Ammon's horn (tissue), 1 donor: ENCODE measurements at regions not wholly inside any gene's neighbourhood (a gene's known extent, or its start where the extent isn't known, plus 50 kb on each side); places are given as distances from the start of the nearest gene placed in this dataset.
"Not testable (repeated sequence)": the region's sequence is repeated elsewhere in the genome, so short reads cannot be mapped to it uniquely, and the experiment has no call there.

ENCODE experiments used
- DNase-seq: peaks from one replicate; pipeline ENCODE4 v3.0.0-alpha.2; 2016; ENCODE audit warnings: low spot score

DNA sequence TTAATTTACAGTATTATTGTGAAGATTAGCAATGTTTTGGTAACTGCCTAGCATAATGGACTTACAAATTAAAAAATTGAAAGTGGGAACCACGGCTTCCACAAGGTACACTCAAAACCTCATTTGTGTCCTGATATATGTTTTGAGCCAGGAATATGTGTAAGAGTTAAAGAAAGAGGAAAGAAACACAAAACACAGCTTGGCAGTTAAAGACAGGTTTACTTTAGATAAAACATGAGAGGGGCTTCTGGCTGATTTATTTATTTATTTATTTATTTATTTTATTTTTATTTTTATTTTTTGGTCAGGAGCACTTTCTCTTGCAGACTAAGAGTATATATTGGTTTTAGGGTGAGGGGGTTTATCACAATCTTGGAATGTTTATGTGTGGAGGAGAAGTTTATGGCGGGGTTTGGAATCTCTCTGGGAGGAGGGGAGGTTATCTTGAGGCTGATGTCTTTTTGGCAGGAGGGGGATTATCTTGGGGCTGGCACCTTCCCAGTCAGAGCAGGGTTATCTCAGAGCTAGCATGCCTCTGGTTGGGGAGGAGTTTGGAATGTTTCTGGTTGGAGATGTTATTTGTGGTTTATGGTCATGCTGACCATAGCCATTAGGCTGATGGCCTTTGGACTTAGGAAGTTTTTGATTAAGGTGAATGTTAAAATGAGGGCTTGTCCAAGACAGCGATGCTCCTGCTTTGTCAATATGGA, 436.7 kb downstream of the DAD1 start:
- no peak for DNase-seq

DNA sequence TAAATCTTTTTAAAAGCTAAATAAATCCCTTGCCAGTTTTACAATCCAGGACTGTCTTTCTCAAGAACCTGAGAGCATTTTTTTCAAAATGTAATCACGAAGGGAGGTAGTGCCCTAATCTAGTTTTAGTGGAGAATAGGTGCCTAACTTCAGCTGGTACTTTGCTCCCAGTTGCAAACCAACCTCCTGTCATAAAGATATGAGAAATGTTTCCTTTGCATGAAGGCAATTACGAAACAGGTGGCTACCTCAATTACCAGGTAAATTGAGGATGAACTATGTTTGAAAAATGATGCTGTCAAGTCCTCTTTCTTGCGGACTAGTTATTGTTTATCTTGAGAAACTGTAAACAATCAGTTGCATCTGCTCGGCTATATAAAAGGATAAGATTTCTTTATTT, 437.9 kb downstream of the DAD1 start:
- no peak for DNase-seq

DNA sequence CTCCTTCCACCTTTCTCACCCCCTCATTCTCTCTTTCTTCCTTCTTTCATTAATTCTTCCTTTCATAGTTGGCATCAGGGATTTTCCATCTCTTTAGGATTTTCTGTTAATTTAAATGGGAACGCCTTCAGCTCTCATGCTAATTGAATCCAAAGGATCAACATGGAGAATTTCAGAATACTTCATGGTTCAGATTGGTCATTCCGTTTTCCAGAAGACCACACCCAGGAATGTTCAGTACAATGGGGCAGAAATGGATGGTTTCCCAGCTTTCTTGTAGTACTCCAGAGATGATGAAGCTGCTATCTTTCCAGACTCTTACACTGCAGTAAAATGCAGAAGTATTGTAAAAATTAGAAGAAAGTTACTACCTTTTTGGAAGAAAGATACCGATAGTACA, 440.0 kb downstream of the DAD1 start:
- no peak for DNase-seq

DNA sequence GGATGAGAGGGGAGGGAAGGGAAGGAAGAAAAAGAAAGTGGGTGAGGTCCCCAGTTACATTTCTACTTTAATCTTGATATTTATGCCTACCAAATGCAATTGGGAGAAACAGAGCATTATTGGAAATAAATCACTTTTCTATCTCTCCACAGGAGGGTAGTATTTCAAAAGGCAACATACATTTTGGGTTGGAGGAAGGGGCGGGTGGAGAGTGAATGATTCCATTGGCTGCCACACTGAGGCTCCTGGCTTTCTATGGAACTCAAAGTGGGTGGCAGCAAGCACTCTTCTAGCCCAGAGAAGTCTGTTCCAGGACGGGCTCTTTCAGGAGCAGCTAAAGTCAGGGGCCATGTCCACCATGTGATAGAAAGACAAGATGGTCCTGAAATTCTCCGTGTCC, 441.3 kb downstream of the DAD1 start:
- DNase-seq = no peak

DNA sequence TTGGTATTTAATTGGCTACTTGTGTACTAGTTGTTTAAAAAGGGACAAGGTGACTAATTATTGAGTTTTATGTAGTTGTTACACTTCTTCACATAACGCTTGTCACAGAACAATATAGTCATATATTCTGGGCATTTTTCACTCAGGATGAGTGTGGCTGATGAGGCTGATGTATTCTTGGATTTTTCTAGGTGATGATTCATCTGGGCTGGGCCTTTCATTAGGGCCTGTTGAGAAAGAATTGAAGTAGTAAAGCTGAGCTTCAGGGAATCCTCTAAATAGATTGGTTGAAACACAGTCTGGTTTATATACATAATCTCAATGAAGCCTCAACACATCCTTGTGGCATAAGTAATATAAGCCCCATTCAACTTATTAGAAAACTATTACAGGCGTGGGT, 445.7 kb downstream of the DAD1 start:
- DNase-seq = no peak

DNA sequence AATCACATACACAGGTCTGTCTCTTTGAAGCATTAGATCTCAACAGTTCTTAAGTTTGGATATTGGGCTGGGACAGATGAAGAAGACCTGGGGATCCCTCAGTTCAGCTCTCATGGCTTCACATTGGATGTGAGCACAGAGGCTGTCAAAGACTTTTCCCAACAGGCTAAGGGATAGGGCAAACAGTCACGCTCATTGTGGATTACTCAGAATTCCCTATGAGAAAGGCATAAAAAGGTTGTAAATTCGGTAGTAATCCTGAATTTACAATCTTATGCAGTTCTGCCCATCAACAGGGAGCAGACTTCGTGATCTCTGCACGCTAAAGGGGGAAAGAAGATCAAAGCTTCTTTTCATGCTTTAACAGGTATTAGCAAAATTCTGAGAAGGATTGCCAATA, 448.4 kb downstream of the DAD1 start:
- no peak for DNase-seq

DNA sequence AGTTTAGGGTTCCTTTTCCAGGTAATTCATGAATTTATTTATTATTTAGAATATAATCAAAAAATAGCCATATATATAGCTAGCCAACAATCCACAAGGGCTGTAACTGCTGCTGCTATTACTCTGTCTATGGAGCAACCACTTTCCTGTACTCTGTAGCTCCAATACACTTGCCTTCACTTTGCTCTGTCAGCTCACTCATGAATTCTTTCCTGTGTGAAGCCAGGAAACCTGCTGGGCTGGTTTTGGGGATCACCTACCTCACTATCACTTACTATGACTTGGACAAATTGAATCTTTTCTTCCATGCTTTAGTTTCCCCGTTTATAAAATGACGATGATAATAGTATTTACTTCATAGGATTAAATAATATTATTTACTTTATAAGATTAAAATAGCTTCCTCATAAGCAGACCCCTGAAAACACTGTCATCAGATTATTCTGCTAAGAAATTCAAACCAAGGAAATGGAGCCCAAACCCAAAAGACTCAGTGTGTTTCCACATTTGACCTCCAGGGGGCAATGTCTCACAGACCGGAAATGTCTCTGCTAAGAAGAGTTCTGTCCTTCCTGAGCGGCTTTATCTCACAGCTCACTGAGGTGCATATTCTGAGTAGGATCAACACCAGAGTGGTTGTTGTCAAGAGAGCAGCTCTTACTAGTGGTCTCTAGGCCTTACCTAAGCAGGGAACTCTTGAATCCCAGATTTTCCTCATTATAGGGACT, 457.1 kb downstream of the DAD1 start:
- DNase-seq = no peak

DNA sequence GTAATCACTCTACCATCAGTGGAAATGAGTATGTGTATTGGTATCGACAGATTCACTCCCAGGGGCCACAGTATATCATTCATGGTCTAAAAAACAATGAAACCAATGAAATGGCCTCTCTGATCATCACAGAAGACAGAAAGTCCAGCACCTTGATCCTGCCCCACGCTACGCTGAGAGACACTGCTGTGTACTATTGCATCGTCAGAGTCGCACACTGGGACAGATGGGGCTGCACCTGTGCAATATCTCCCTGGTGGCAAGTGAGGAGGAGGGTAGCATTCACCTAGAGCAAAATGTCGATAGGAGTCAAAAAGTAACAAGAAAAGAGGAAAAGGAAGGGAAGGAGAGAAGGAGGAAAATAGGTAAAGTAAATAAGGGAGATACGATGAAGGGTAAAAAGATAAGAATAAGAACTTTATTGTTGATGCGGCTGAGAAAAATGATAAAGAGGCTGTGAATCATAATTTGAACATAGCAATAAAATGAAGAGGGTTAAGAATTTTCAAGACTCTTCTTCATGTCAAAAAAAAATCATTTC, 450.5 kb upstream of the OR4E1 start:
- no peak for DNase-seq

DNA sequence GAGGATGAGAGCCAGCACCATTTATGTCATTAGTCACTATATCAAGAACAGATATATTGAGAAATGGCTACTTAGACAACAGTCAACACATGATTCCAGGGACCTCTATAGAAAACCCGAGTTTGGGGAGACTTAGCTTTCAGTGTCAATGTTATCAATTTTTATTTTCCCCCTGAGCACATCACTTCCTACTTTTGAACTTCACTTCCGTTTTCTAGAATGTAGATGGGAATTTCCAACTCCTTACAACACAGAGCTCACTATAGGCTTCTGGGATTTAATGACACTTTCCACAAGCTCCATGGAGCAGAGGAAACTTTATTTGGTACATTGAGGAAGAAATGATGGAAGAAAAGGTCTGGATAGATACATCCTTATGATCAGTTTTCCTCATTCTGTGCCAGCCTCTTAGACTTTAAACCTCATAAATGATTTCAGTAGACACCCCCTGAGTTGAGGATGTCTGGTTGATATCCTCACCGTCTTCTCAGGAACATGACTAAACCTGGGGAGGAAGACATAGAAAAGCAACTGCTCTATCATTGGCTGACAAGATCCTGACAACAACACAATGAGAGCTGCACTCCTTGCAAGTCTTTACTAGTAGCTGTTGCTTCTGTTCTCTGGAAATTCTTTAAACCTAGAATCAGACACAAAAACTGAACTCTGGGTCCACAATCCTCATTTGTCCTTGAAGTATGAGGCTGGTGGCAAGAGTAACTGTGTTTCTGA, 449.4 kb upstream of the OR4E1 start:
- DNase-seq = no peak

DNA sequence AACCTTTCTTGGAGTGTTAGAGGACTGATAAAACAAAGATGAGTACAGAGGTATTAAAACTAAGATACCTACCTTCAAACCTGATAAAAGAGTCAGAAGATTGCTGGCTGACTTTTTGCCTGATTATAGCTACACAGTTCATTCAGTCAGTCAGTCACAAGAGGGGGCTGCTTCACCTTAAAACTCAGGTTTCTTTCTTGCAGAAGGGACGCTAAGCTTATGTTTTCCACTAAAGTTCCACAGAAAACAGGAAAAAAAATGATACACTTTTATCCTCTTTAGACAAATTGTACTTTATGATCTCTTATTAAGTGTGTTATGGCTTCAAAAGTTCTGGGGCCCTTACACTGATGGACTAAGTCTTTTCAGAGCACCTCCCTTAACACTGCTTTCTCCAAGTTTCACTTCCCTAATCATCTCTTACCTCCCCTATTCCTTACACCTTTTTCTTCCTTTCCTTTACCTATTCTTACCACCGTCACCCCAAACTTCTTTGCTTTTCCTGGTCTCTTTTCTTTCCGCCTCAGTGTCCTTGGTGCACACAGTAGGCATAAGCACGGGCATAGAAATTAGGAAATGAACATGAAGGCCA, 448.7 kb upstream of the OR4E1 start:
- DNase-seq = no peak

DNA sequence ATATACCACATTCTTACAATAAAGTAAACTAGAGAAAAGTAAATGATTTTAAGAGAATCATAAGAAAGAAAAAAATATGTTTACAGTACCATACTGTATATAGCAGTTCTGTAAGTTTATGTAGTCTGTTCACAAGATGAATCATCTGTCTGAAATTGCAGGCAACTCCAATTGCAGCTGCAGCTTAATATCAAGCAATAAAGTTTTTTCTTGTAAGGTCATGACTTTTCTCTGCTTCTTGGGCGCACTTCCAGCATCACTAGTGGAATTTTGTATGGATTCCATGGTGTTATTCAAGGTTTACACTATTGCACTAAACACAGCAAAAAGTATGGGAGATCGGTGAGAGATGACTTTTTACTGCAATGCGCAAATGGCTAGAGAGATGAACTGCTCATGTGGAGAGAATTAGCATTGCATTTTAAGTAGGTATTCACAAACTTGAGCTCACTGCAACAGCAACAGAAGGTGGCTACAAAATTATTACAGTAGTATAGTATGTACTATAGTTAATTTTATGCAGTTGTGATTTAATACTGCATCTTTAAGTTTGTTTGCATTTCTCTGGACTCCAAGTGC, 445.4 kb upstream of the OR4E1 start:
- no peak for DNase-seq

DNA sequence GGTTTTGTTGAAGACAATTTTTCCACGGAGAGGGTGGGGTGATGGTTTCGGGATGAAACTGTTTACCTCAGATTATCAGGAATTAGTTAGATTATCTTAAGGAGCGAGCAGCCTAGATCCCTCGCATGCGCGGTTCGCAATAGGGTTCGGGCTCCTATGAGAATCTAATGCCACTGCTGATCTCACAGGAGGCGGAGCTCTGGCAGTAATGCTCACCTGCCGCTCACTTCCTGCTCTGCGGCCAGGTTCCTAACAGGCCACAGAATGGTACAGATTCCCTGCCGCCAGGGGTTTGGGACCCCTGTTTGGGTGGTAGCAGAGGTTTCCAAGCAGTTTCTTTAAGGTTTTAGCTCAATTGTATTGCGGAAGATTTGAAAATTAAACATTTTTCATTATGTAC, 439.8 kb upstream of the OR4E1 start:
- no peak for DNase-seq

DNA sequence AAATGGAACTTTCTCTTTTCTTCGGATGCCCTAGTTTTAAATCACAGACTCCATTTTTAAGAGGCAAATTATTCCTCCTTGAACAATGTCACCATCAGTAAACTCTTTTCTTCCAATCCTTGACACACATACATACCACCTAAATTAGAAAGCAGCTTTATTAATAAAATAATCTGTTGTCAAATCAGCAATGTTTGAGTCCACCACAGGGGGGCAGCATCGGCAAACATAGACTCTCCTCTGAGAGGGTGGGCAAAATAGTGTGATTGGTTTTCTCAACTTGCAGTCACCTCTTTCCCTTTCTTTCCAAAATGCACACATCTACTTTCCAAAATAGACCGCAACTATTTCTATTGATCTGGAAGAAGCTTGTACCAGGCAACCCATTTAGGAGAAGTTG, 438.4 kb upstream of the OR4E1 start:
- no peak for DNase-seq

DNA sequence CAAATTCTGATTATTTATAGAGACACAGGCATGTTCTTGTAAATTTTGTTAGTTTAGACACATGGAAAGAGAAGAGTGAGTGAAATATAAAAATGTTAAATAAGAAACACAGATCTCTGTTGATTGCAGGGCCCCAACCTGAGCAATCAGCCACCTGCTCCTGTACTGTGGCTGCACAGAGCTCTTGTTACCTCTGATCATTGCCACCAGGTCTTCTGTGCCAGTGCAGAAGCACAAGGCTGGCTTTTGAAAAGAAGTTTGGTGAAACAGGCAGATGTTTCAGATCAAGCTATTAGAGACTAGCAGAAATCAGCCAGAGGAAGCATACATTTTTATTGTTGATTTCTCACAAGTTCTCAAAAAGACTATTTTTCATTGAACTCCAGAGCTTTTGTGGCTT, 434.1 kb upstream of the OR4E1 start:
- DNase-seq = no peak

DNA sequence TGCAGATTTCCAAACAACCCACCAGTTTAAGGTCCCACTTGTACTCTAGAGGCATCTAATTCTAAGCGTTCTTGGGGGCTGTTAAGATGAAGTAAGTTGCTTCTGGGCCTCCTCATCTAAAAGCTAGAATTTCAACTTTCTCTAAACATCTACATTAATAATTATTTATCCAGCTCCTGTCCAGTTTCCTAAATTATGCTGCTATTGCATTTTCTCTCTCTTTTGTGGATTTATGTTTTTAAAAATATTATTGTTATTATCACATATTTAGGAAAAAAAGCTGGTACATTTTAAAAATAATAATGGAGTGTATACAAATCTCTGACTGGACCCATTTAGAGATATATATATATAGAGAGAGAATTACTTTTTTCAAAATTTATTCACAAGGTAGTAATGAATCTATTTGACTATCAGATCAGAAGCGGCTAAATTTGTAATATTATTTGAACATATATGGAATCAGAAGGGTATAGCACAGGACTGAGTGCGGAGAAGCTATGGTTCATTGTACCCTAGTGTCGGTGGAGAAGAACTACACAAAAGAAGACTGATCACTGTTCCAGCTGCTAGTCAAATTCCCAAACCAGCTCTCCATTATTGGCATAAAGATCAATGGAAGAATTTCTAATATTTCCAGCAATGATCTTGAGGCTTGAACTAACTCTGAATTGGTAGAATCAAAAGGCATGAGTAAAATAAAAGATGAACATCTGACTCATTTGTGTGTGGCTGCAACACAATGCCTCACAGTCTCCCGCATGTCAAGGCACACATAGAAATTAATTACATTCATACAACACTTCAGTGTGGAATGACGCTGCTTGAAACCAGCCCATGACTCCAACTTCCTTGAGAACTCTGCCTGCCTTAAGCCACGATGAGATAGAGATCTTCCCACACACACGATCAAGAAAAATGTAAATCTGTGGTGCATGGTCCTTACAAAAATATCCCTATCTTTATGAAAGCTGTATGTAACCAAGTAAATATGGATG, 433.4 kb upstream of the OR4E1 start:
- DNase-seq = no peak

DNA sequence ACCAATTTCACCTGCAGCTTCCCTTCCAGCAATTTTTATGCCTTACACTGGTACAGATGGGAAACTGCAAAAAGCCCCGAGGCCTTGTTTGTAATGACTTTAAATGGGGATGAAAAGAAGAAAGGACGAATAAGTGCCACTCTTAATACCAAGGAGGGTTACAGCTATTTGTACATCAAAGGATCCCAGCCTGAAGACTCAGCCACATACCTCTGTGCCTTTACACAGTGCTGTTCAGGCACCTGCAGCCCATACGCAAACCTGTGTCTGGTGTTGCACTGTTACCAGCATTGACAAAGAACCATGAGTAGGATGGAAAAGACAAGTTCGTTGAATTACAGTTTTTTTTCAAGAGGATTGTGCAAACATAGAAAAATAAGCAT, 432.0 kb upstream of the OR4E1 start:
- DNase-seq = no peak

DNA sequence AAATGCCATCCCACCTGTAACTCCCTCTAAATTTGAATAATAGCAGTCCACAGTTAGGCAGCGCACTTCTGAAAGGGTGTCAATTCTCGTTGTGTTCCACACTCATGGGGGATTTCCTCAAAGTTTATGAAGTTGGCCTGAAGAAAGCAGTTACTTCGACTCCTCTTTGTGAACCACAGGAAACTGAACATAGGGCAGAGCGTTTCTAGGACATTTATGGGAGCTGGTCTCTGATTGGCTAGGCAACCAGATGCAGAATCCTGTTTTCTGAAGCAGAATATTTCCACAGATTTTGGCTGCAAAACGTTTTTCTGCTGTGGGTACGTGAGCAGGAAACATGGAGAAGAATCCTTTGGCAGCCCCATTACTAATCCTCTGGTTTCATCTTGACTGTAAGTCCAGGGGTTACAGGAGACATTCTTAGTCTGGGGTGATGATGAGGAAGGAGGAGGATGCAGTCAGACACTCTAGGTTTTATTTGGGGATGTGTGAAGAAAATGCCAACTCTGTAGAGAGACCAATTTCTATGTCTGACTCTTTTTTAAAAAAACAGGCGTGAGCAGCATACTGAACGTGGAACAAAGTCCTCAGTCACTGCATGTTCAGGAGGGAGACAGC, 431.5 kb upstream of the OR4E1 start:
- DNase-seq = no peak

DNA sequence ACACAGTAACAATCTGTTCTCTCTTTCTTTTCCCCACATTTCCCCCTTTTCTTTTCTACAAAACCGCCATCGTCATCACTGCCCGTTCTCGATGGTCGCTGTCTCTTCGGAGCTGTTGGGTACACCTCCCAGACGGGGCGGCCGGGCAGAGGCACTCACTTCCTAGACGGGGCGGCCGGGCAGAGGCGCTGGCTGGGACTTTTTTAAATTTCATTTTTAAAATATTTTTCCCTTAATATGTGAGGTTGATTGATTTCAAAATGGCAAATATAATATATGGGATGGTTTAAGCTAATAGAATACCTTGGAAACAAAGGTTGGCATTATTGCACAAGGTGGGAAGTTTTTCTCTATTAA, 427.1 kb upstream of the OR4E1 start:
- not testable (repeated sequence) for DNase-seq

DNA sequence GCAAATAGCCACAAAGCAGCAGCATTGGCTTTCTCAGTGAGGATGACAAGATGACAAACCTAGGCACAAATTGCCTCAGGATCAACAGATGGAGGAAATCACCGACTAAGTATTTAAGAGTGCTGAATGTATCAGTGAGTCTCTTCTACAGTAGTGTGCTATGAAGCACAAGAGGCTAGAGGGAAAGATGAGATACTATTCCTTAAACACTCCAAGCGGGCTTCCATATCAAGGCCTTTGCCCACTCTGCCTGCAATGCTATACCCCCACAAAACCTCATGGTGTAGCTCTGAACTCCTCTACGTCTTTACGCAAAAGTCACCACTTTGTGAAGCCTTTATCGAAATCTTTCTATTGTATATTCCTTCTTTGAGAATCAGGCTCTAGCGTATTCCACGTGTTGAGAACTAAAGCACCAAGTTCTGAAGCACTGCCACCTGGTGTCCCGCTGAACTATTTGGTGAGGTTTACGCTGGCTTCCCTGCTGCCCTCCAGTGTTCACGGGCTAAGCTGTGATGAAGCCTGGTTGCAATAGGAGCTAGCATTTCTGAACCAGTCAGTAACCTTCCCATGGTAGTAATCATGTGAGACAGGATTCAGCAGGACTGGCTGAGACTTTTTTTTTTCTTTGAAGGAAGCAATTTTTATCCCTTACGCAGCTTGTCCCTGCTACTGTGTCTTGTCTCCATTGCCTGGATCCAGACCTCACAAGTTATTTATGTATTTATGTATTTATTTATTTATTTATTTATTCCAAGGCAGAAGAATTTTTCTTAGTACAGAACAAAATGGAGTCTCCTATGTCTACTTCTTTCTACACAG, 426.5 kb upstream of the OR4E1 start:
- DNase-seq = peak; percentile 65

DNA sequence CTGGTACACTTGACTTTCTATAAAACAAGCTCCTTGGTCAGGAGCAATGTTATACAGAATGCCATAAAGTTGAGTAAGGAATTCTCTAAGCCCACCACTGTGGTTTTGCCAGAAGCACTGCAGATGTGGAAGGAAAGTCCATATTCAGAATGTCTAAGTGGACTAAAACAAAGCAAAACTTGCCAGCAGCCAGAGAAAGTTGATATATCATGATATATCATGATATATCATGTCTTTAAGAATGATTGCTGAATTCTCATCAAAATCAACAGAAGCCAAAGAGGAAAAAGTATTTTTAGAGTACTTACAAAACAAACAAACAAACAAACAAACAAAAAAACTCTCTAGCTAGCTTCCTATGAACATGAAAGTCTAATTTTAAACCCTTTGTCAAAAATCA, 424.8 kb upstream of the OR4E1 start:
- DNase-seq = no peak
